ENCODE measurements at regions not wholly inside any gene's neighbourhood (a gene's known extent, or its start where the extent isn't known, plus 50 kb on each side); places are given as distances from the start of the nearest gene placed in this dataset.
"Not testable (repeated sequence)": the region's sequence is repeated elsewhere in the genome, so short reads cannot be mapped to it uniquely, and the experiment has no call there.

DNA sequence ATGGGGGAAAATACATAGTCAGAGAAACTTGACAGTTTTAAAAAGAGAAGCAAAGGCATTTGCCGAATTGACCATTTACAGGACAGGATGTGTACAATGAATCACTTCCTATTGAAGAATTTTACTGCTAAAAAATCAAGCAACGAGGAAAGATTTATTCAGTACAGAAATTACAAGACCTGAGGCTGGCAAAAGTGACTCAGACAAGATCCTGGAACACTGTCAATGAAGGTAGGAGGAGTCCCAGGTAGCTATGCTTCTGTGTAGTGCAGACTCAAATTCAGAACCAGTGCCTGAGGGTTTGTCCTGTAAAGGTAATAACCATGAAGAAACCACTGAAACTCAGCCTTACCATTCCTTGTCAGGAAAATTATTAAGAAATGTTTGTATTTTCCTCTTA is 120.9 kb downstream of the ZMAT3 start:
- DNase-seq (ENCODE audit: extremely low spot score, unreplicated experiment): no peak
- Mint-ChIP-seq H3K36me3 (no peaks in the 10 kb centered on the region), H3K9me3 (no peaks in the 10 kb centered on the region), H3K27ac (no peak overlapping the region), H3K4me1 (ENCODE audit: unreplicated experiment) (no peaks in the 10 kb centered on the region), H3K27me3 (no peaks in the 10 kb centered on the region), H3K4me3 (no peak overlapping the region)
- TF ChIP-seq, protein P1, sequence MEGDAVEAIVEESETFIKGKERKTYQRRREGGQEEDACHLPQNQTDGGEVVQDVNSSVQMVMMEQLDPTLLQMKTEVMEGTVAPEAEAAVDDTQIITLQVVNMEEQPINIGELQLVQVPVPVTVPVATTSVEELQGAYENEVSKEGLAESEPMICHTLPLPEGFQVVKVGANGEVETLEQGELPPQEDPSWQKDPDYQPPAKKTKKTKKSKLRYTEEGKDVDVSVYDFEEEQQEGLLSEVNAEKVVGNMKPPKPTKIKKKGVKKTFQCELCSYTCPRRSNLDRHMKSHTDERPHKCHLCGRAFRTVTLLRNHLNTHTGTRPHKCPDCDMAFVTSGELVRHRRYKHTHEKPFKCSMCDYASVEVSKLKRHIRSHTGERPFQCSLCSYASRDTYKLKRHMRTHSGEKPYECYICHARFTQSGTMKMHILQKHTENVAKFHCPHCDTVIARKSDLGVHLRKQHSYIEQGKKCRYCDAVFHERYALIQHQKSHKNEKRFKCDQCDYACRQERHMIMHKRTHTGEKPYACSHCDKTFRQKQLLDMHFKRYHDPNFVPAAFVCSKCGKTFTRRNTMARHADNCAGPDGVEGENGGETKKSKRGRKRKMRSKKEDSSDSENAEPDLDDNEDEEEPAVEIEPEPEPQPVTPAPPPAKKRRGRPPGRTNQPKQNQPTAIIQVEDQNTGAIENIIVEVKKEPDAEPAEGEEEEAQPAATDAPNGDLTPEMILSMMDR (conservative IDR thresholded peaks at IDR 0.05): no peak

DNA sequence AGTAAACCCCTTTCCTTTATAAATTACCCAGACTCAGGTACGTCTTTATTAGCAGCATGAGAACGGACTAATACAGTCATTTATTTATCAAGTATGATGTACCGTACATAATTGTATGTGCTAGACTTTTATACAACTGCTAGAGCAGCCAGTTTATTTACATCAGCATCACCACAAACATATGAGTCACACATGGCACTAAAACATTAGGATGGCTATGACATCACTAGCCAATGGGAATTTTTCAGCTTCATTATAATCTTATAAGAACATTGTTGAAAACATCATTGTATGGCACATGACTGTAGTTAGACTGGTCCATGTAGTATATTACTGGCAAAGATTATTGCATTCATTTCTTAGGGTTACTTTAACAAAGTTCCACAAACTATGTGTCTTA is 121.7 kb downstream of the ZMAT3 start:
- H3K36me3 Mint-ChIP-seq: no peaks in the 10 kb centered on the region
- no peak overlapping the region for H3K27ac Mint-ChIP-seq
- TF ChIP-seq, protein P1 (conservative IDR thresholded peaks at IDR 0.05): no peak
- H3K9me3 Mint-ChIP-seq: no peaks in the 10 kb centered on the region
- no peak overlapping the region for H3K4me3 Mint-ChIP-seq
- no peak for DNase-seq (ENCODE audit: extremely low spot score, unreplicated experiment)
- no peaks in the 10 kb centered on the region for H3K4me1 Mint-ChIP-seq (ENCODE audit: unreplicated experiment)
- H3K27me3 Mint-ChIP-seq: no peaks in the 10 kb centered on the region

DNA sequence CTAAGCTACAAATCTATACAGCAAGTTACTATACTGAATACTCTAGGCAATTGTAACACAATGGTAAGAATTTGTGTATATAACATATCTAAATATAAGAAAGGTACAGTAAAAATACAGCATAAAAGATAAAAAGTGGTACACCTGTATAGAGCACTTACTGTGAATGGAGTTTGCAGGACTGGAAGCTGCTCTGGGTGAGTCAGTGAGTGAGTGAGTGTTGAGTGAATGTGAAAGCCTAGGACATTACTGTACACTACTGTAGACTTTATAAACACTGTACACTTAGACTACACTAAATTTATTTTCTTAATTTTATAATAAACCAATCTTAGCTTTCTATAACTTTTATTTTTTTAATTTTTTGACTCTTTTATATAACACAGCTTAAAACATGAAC is 123.1 kb downstream of the ZMAT3 start:
- DNase-seq (ENCODE audit: extremely low spot score, unreplicated experiment): no peak
- Mint-ChIP-seq H3K36me3 (no peaks in the 10 kb centered on the region), H3K27me3 (no peaks in the 10 kb centered on the region), H3K27ac (no peak overlapping the region), H3K4me3 (no peak overlapping the region), H3K4me1 (ENCODE audit: unreplicated experiment) (no peaks in the 10 kb centered on the region), H3K9me3 (no peaks in the 10 kb centered on the region)
- TF ChIP-seq, protein P1 (conservative IDR thresholded peaks at IDR 0.05): no peak

DNA sequence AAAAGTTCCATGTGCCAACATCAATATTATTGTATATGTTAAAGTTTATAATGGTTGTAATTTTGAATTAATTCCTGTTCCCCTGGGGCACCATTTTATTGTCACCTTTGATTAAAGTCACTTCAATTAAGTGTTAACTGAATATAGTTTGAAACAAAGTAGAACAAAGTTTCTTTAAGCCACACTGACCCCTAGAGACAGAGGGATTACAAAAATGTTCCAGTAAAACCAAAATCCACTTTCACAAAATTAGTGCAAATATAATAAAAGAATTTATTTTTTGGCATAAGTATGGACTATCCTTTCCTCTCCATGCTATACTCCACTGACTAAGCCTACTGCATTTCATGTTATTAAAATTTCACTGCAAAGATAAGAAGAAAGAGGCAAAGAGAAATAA is 123.9 kb downstream of the ZMAT3 start:
- Mint-ChIP-seq H3K9me3 (peaks cover under 1% of the 10 kb centered on the region), H3K4me1 (ENCODE audit: unreplicated experiment) (no peaks in the 10 kb centered on the region), H3K36me3 (no peaks in the 10 kb centered on the region), H3K27ac (no peak overlapping the region), H3K27me3 (no peaks in the 10 kb centered on the region), H3K4me3 (no peak overlapping the region)
- TF ChIP-seq, protein P1 (conservative IDR thresholded peaks at IDR 0.05): peak; percentile 21
- DNase-seq (ENCODE audit: extremely low spot score, unreplicated experiment): no peak

DNA sequence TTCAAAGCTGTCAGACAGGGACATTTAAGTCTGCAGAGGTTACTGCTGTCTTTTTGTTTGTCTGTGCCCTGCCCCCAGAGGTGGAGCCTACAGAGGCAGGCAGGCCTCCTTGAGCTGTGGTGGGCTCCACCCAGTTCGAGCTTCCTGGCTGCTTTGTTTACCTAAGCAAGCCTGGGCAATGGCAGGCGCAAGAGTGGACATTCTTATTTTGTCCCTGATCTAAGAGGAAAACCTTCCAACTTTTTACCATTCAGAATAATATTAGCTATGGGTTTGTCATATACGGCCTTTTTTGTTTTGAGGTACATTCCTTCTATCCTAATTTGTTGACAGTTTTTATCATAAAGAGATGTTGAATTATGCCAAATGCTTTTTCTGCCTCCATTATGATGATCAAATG is 129.3 kb downstream of the ZMAT3 start:
- not testable (repeated sequence) for H3K27me3 Mint-ChIP-seq; DNase-seq (ENCODE audit: extremely low spot score, unreplicated experiment); H3K36me3 Mint-ChIP-seq; H3K4me1 Mint-ChIP-seq (ENCODE audit: unreplicated experiment); H3K27ac Mint-ChIP-seq; H3K4me3 Mint-ChIP-seq; H3K9me3 Mint-ChIP-seq

DNA sequence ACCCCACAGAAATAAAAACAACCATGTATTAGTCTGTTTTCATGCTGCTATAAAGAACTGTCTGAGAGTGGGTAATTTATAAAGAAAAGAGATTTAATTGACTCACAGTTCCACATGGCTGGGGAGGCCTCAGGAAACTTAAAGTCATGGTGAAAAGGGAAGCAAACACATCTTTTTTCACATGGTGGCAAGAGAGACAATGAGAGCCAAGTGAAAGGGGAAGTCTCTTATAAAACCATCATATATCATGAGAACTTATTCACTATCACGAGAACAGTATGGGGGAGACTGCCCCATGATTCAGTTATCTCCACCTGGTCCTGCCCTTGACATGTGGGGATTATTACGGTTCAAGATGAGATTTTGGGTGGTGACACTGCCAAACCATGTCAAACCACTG is 141.5 kb downstream of the ZMAT3 start:
- Mint-ChIP-seq H3K27ac (no peak overlapping the region), H3K4me1 (ENCODE audit: unreplicated experiment) (no peaks in the 10 kb centered on the region)

More for the DNA sequence above, 141.5 kb downstream of the ZMAT3 start:
- DNase-seq (ENCODE audit: extremely low spot score, unreplicated experiment): no peak
- H3K4me3 Mint-ChIP-seq: no peak overlapping the region
- peaks cover 4% of the 10 kb centered on the region for H3K27me3 Mint-ChIP-seq
- no peaks in the 10 kb centered on the region for H3K36me3 Mint-ChIP-seq
- TF ChIP-seq, protein P1 (conservative IDR thresholded peaks at IDR 0.05): no peak
- H3K9me3 Mint-ChIP-seq: peaks cover 32% of the 10 kb centered on the region
